ENCODE measurements at regions not wholly inside any gene's neighbourhood (a gene's known extent, or its start where the extent isn't known, plus 50 kb on each side); places are given as distances from the start of the nearest gene placed in this dataset.
"Not testable (repeated sequence)": the region's sequence is repeated elsewhere in the genome, so short reads cannot be mapped to it uniquely, and the experiment has no call there.

- ChIA-PET POLR2A (no interaction called here), CTCF (no interaction called here)
- no peak for DNase-seq (ENCODE audit: low spot score)
- Mint-ChIP-seq H3K9me3 (no peaks in the 10 kb centered on the region), H3K36me3 (no peaks in the 10 kb centered on the region), H3K27me3 (ENCODE audit: low read depth) (no peaks in the 10 kb centered on the region), H3K4me3 (no peak overlapping the region), H3K4me1 (no peaks in the 10 kb centered on the region), H3K27ac (no peak overlapping the region)
- TF ChIP-seq, protein P1, sequence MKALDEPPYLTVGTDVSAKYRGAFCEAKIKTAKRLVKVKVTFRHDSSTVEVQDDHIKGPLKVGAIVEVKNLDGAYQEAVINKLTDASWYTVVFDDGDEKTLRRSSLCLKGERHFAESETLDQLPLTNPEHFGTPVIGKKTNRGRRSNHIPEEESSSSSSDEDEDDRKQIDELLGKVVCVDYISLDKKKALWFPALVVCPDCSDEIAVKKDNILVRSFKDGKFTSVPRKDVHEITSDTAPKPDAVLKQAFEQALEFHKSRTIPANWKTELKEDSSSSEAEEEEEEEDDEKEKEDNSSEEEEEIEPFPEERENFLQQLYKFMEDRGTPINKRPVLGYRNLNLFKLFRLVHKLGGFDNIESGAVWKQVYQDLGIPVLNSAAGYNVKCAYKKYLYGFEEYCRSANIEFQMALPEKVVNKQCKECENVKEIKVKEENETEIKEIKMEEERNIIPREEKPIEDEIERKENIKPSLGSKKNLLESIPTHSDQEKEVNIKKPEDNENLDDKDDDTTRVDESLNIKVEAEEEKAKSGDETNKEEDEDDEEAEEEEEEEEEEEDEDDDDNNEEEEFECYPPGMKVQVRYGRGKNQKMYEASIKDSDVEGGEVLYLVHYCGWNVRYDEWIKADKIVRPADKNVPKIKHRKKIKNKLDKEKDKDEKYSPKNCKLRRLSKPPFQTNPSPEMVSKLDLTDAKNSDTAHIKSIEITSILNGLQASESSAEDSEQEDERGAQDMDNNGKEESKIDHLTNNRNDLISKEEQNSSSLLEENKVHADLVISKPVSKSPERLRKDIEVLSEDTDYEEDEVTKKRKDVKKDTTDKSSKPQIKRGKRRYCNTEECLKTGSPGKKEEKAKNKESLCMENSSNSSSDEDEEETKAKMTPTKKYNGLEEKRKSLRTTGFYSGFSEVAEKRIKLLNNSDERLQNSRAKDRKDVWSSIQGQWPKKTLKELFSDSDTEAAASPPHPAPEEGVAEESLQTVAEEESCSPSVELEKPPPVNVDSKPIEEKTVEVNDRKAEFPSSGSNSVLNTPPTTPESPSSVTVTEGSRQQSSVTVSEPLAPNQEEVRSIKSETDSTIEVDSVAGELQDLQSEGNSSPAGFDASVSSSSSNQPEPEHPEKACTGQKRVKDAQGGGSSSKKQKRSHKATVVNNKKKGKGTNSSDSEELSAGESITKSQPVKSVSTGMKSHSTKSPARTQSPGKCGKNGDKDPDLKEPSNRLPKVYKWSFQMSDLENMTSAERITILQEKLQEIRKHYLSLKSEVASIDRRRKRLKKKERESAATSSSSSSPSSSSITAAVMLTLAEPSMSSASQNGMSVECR (CRISPR knock-in tag; IDR thresholded peaks at IDR 0.05; ENCODE audit: borderline replicate concordance): no peak
- no peak for TF ChIP-seq ZNF425 (CRISPR knock-in tag; conservative IDR thresholded peaks at IDR 0.05)
- TF ChIP-seq KAT7 (CRISPR knock-in tag; IDR thresholded peaks at IDR 0.05; ENCODE audit: borderline replicate concordance): no peak
- no peak for TF ChIP-seq MXD4 (CRISPR knock-in tag; IDR thresholded peaks at IDR 0.05; ENCODE audit: borderline replicate concordance)
- no peak for TF ChIP-seq NFE2L1 (CRISPR knock-in tag; IDR thresholded peaks at IDR 0.05)
- no peak for TF ChIP-seq ETV6 (CRISPR knock-in tag; IDR thresholded peaks at IDR 0.05)
- ATAC-seq: no peak
Observed at GRCh38 chr4:10223782-10224181, 107.2 kb upstream of the WDR1 start.

DNA sequence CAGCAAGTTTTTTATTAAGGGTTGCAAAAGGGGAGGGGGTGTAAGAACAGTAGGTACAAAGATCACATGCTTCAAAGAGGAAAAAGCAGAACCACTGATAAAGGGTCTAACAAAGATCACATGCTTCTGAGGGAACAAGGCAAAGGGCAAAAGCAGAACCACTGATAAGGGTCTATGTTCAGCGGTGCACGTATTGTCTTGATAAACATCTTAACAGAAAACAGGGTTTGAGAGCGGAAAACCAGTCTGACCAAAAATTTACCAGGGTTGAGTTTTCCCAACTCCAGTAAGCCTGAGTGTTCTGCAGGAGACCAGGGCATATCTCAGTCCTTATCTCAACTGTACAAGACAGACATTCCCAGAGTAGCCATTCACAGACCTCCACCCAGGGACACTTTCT lies 96.9 kb upstream of the WDR1 start:
- DNase-seq (ENCODE audit: low spot score); H3K4me3 Mint-ChIP-seq; H3K36me3 Mint-ChIP-seq; H3K27ac Mint-ChIP-seq; POLR2A ChIA-PET; H3K9me3 Mint-ChIP-seq; ATAC-seq; CTCF ChIA-PET; H3K27me3 Mint-ChIP-seq (ENCODE audit: low read depth); H3K4me1 Mint-ChIP-seq: not testable (repeated sequence)

- POLR2A ChIA-PET: no interaction called here
- H3K4me1 Mint-ChIP-seq: no peaks in the 10 kb centered on the region
Observed at GRCh38 chr4:10212901-10213300, 96.3 kb upstream of the WDR1 start.

More at GRCh38 chr4:10212901-10213300, 96.3 kb upstream of the WDR1 start:
- ATAC-seq: no peak
- no peak for DNase-seq (ENCODE audit: low spot score)
- H3K4me3 Mint-ChIP-seq: no peak overlapping the region
- H3K27me3 Mint-ChIP-seq (ENCODE audit: low read depth): peaks cover 5% of the 10 kb centered on the region; the same call in 1 of the 2 replicates
- peaks cover 3% of the 10 kb centered on the region; the same call in 1 of the 2 replicates for H3K36me3 Mint-ChIP-seq
- TF ChIP-seq, protein P2, sequence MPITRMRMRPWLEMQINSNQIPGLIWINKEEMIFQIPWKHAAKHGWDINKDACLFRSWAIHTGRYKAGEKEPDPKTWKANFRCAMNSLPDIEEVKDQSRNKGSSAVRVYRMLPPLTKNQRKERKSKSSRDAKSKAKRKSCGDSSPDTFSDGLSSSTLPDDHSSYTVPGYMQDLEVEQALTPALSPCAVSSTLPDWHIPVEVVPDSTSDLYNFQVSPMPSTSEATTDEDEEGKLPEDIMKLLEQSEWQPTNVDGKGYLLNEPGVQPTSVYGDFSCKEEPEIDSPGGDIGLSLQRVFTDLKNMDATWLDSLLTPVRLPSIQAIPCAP (CRISPR knock-in tag; IDR thresholded peaks at IDR 0.05): no peak
- TF ChIP-seq JAZF1 (CRISPR knock-in tag; IDR thresholded peaks at IDR 0.05) (no peak), NR3C1 (CRISPR knock-in tag; conservative IDR thresholded peaks at IDR 0.05; ENCODE audit: low read depth) (no peak), KAT7 (CRISPR knock-in tag; IDR thresholded peaks at IDR 0.05; ENCODE audit: borderline replicate concordance) (no peak), ETV6 (CRISPR knock-in tag; IDR thresholded peaks at IDR 0.05) (no peak), NFE2L1 (CRISPR knock-in tag; IDR thresholded peaks at IDR 0.05) (no peak), ZNF121 (CRISPR knock-in tag; IDR thresholded peaks at IDR 0.05) (no peak), RORB (CRISPR knock-in tag; IDR thresholded peaks at IDR 0.05) (no peak), NR1H2 (CRISPR knock-in tag; IDR thresholded peaks at IDR 0.05) (no peak)
- TF ChIP-seq, protein P3, sequence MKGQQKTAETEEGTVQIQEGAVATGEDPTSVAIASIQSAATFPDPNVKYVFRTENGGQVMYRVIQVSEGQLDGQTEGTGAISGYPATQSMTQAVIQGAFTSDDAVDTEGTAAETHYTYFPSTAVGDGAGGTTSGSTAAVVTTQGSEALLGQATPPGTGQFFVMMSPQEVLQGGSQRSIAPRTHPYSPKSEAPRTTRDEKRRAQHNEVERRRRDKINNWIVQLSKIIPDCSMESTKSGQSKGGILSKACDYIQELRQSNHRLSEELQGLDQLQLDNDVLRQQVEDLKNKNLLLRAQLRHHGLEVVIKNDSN (CRISPR knock-in tag; IDR thresholded peaks at IDR 0.05): no peak
- TF ChIP-seq, protein P4, sequence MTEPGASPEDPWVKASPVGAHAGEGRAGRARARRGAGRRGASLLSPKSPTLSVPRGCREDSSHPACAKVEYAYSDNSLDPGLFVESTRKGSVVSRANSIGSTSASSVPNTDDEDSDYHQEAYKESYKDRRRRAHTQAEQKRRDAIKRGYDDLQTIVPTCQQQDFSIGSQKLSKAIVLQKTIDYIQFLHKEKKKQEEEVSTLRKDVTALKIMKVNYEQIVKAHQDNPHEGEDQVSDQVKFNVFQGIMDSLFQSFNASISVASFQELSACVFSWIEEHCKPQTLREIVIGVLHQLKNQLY (CRISPR knock-in tag; IDR thresholded peaks at IDR 0.05): no peak
- no peak overlapping the region for H3K27ac Mint-ChIP-seq
- H3K9me3 Mint-ChIP-seq: peaks cover 4% of the 10 kb centered on the region
- CTCF ChIA-PET: no interaction called here

All from WTC11 (cell line).